Activated CD4-positive, CD25-positive, alpha-beta regulatory T cell (primary cell): ENCODE measurements at regions not wholly inside any gene's neighbourhood (a gene's known extent, or its start where the extent isn't known, plus 50 kb on each side); places are given as distances from the start of the nearest gene placed in this dataset.
A peak's percentile ranks its signal among the peaks of the same experiment; 100 is the strongest.
"Not testable (repeated sequence)": the region's sequence is repeated elsewhere in the genome, so short reads cannot be mapped to it uniquely, and the experiment has no call there.

Experiments
- DNase-seq, 4 experiments: peaks; one replicate each; lab custom pipeline; 2025; lab: John Stamatoyannopoulos, UW

GRCh38 chrX:129161108-129161507, 362.2 kb downstream of the SMARCA1 start:
- no peak for DNase-seq

GRCh38 chrX:129158505-129158904, 364.8 kb downstream of the SMARCA1 start:
- DNase-seq, result no peak

GRCh38 chrX:129145840-129146272, 377.4 kb downstream of the SMARCA1 start:
- DNase-seq, result no peak

GRCh38 chrX:129145385-129145784, 377.9 kb downstream of the SMARCA1 start:
- no peak for DNase-seq

- no peak for DNase-seq
Measured at GRCh38 chrX:129144172-129145038, 378.9 kb downstream of the SMARCA1 start.

- DNase-seq, result no peak
Measured at GRCh38 chrX:129139837-129140598, 383.3 kb downstream of the SMARCA1 start.

GRCh38 chrX:129125122-129125914, 398.0 kb downstream of the SMARCA1 start:
- DNase-seq, result no peak

GRCh38 chrX:129123795-129124194, 399.5 kb downstream of the SMARCA1 start:
- no peak for DNase-seq

GRCh38 chrX:129116676-129117470, 406.4 kb downstream of the SMARCA1 start:
- DNase-seq, result no peak

GRCh38 chrX:129115935-129116334, 407.4 kb downstream of the SMARCA1 start:
- no peak for DNase-seq

GRCh38 chrX:129115104-129115503, 408.2 kb downstream of the SMARCA1 start:
- no peak for DNase-seq

GRCh38 chrX:129111081-129111798, 412.1 kb downstream of the SMARCA1 start:
- DNase-seq, result peak in 1 of 4 experiments; percentile 0

GRCh38 chrX:129108936-129109335, 414.4 kb downstream of the SMARCA1 start:
- no peak for DNase-seq

- DNase-seq, result no peak
Measured at GRCh38 chrX:129099207-129099606, 424.1 kb downstream of the SMARCA1 start.

GRCh38 chrX:129097668-129098067, 425.6 kb downstream of the SMARCA1 start:
- DNase-seq, result no peak

GRCh38 chrX:129093706-129094105, 429.6 kb downstream of the SMARCA1 start:
- no peak for DNase-seq

GRCh38 chrX:129092757-129093156, 430.5 kb downstream of the SMARCA1 start:
- no peak for DNase-seq

- DNase-seq, result no peak
Measured at GRCh38 chrX:129092242-129092641, 431.0 kb downstream of the SMARCA1 start.

GRCh38 chrX:129091097-129091496, 432.2 kb downstream of the SMARCA1 start:
- DNase-seq, result no peak

GRCh38 chrX:129086802-129087201, 436.5 kb downstream of the SMARCA1 start:
- no peak for DNase-seq

- DNase-seq, result not testable (repeated sequence)
Measured at GRCh38 chrX:129084291-129084690, 439.0 kb downstream of the SMARCA1 start.
